PC-9 (cell line): ENCODE measurements at regions not wholly inside any gene's neighbourhood (a gene's known extent, or its start where the extent isn't known, plus 50 kb on each side); places are given as distances from the start of the nearest gene placed in this dataset.

Experiments used
- BruUV-seq: library from RNA; stranded (reverse); fragments of 400-500 nt; replicated peaks from 2 replicates; lab custom pipeline; 2021; lab: Mats Ljungman, UMichigan
- CTCF ChIA-PET: fragments of 300-600 bp; sonication (Branson Sonifier 250); formaldehyde crosslinking; loops from one replicate; lab custom pipeline; 2022; ENCODE audit warnings: antibody characterized with exemption; lab: Charles Lee
- POLR2A ChIA-PET: fragments of 300-600 bp; sonication (Branson Sonifier 250); formaldehyde crosslinking; loops from one replicate; lab custom pipeline; 2022; ENCODE audit warnings: antibody characterized with exemption; ENCODE audit not compliant: unreplicated experiment; lab: Charles Lee
- DNase-seq, 2 experiments: peaks; one replicate each; pipeline versions ENCODE4 v3.0.0 to v3.0.0-alpha.2; 2015 to 2022; ENCODE audit warnings: mixed read lengths in 1 of 2
- H2AFZ ChIP-seq: fragments of 200-600 bp; sonication (generic); 2 replicates; pipeline ENCODE4 v1.8.1; 2017; ENCODE audit warnings: antibody characterized with exemption
- H3F3A ChIP-seq: fragments of 200-600 bp; sonication (generic); 2 replicates; pipeline ENCODE4 v1.8.1; 2017; ENCODE audit warnings: antibody characterized with exemption, mild to moderate bottlenecking, low read depth; ENCODE audit not compliant: insufficient read depth
- H3K27ac ChIP-seq: fragments of 200-600 bp; sonication (generic); 2 replicates; pipeline ENCODE4 v1.6.1; 2016; ENCODE audit warnings: mixed run types
- H3K27me3 ChIP-seq: fragments of 200-600 bp; sonication (generic); 2 replicates; pipeline ENCODE4 v1.6.1; 2016; ENCODE audit warnings: low read depth, mixed run types; ENCODE audit not compliant: insufficient read depth
- H3K36me3 ChIP-seq: fragments of 200-600 bp; sonication (generic); 2 replicates; pipeline ENCODE4 v1.6.1; 2016; ENCODE audit warnings: low read depth, mixed run types
- H3K4me1 ChIP-seq: fragments of 200-600 bp; sonication (generic); replicated peaks from 2 replicates; pipeline ENCODE4 v1.6.1; 2016; ENCODE audit warnings: mixed run types; ENCODE audit not compliant: insufficient read depth
- H3K4me2 ChIP-seq: fragments of 200-600 bp; sonication (generic); 2 replicates; pipeline ENCODE4 v1.6.1; 2017; ENCODE audit warnings: mixed run types
- H3K4me3 ChIP-seq: fragments of 200-600 bp; sonication (generic); 2 replicates; pipeline ENCODE4 v1.6.1; 2016; ENCODE audit warnings: mixed run types
- H3K79me2 ChIP-seq: fragments of 200-600 bp; sonication (generic); 2 replicates; pipeline ENCODE4 v1.6.1; 2017; ENCODE audit warnings: low read depth, mixed run types
- H3K9me2 ChIP-seq: fragments of 200-600 bp; sonication (generic); 2 replicates; pipeline ENCODE4 v1.8.1; 2017; ENCODE audit warnings: mild to moderate bottlenecking; ENCODE audit not compliant: insufficient read depth
- H3K9me3 ChIP-seq: fragments of 200-600 bp; sonication (generic); 2 replicates; pipeline ENCODE4 v1.8.1; 2016; ENCODE audit warnings: low read depth; ENCODE audit not compliant: insufficient read depth
- H4K20me1 ChIP-seq: fragments of 200-600 bp; sonication (generic); 2 replicates; pipeline ENCODE4 v1.8.1; 2017; ENCODE audit not compliant: insufficient read depth
- CTCF ChIP-seq: fragments of 200-600 bp; sonication (generic); conservative IDR thresholded peaks from 2 replicates; pipeline ENCODE4 v1.6.1; 2017; ENCODE audit warnings: mixed run types, antibody characterized with exemption, mild to moderate bottlenecking, moderate library complexity
- EZH2 ChIP-seq: fragments of 200-600 bp; sonication (generic); IDR thresholded peaks from 2 replicates; pipeline ENCODE4 v1.8.0; 2017; ENCODE audit warnings: antibody characterized with exemption, low read depth
- intact Hi-C: fragments of 100-400 bp; cut with micrococcal nuclease; formaldehyde crosslinking; loops from one replicate; pipeline ENCODE4 v1.10.0; 2022; ENCODE audit not compliant: unreplicated experiment

GRCh38 chr12:87317302-87317701, 711.9 kb downstream of the C12orf50 start:
- POLR2A ChIA-PET: no interaction called here
- Histone ChIP-seq H3K4me3 (no peak overlapping the region), H3K4me2 (no peak overlapping the region), H4K20me1 (no peaks in the 10 kb centered on the region), H3F3A (no peaks in the 10 kb centered on the region), H3K9me2 (no peaks in the 10 kb centered on the region), H3K4me1 (no peaks in the 10 kb centered on the region), H3K27me3 (no peaks in the 10 kb centered on the region), H3K9me3 (no peaks in the 10 kb centered on the region; the same call in 1 of the 2 replicates), H3K27ac (no peak overlapping the region), H3K79me2 (no peaks in the 10 kb centered on the region), H3K36me3 (no peaks in the 10 kb centered on the region), H2AFZ (0 out of 2 replicates have a peak overlapping the region, but pooled peaks have one; percentile 15)
- intact Hi-C loops: no loop called here
- peak in 1 of 2 experiments; percentile 39 for DNase-seq
- TF ChIP-seq EZH2 (no peak), CTCF (no peak)
- no TSS peak for BruUV-seq
- CTCF ChIA-PET: no interaction called here

GRCh38 chr12:87311206-87311605, 718.0 kb downstream of the C12orf50 start:
- no peaks in the 10 kb centered on the region for H3K9me2 ChIP-seq
- H2AFZ ChIP-seq: peak overlapping the region; percentile 64; the same call in 1 of the 2 replicates
- no peaks in the 10 kb centered on the region for H3K9me3 ChIP-seq
- DNase-seq: no peak
- H3K36me3 ChIP-seq: no peaks in the 10 kb centered on the region
- H3K27me3 ChIP-seq: no peaks in the 10 kb centered on the region
- no peaks in the 10 kb centered on the region for H3K79me2 ChIP-seq
- no TSS peak for BruUV-seq
- 0 out of 2 replicates have a peak overlapping the region, but pooled peaks have one; percentile 2 for H3K4me2 ChIP-seq
- CTCF ChIA-PET: no interaction called here
- H3K4me1 ChIP-seq: no peaks in the 10 kb centered on the region
- H3F3A ChIP-seq: no peaks in the 10 kb centered on the region
- POLR2A ChIA-PET: no interaction called here
- no peak overlapping the region for H3K27ac ChIP-seq
- no peak overlapping the region for H3K4me3 ChIP-seq
- no peaks in the 10 kb centered on the region for H4K20me1 ChIP-seq
- intact Hi-C loops: no loop called here
- TF ChIP-seq EZH2 (no peak), CTCF (no peak)

- Histone ChIP-seq H3K27me3 (no peaks in the 10 kb centered on the region), H3K27ac (no peak overlapping the region), H2AFZ (no peak overlapping the region), H4K20me1 (no peaks in the 10 kb centered on the region), H3K4me1 (no peaks in the 10 kb centered on the region), H3F3A (no peaks in the 10 kb centered on the region), H3K4me2 (no peak overlapping the region), H3K79me2 (no peaks in the 10 kb centered on the region), H3K4me3 (no peak overlapping the region), H3K36me3 (no peaks in the 10 kb centered on the region), H3K9me2 (no peaks in the 10 kb centered on the region), H3K9me3 (no peaks in the 10 kb centered on the region)
- no peak for DNase-seq
- intact Hi-C loops: no loop called here
- CTCF ChIA-PET: no interaction called here
- no peak for TF ChIP-seq CTCF
- no peak for TF ChIP-seq EZH2
- POLR2A ChIA-PET: no interaction called here
- no TSS peak for BruUV-seq
Measured at GRCh38 chr12:87310126-87310525, 719.1 kb downstream of the C12orf50 start.
